ENCODE measurements at regions not wholly inside any gene's neighbourhood (a gene's known extent, or its start where the extent isn't known, plus 50 kb on each side); places are given as distances from the start of the nearest gene placed in this dataset.
"Not testable (repeated sequence)": the region's sequence is repeated elsewhere in the genome, so short reads cannot be mapped to it uniquely, and the experiment has no call there.

DNA sequence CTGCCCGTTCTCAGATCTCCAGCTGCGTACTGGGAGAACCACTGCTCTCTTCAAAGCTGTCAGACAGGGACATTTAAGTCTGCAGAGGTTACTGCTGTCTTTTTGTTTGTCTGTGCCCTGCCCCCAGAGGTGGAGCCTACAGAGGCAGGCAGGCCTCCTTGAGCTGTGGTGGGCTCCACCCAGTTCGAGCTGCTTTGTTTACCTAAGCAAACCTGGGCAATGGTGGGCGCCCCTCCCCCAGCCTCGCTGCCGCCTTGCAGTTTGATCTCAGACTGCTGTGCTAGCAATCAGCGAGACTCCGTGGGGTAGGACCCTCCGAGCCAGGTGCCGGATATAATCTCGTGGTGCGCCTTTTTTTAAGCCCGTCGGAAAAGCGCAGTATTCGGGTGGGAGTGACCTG lies 66.2 kb upstream of the GPR141 start:
- TF ChIP-seq EZH2, EZH2phosphoT487 (IDR thresholded peaks at IDR 0.05): not testable (repeated sequence)
- TF ChIP-seq, protein P1, sequence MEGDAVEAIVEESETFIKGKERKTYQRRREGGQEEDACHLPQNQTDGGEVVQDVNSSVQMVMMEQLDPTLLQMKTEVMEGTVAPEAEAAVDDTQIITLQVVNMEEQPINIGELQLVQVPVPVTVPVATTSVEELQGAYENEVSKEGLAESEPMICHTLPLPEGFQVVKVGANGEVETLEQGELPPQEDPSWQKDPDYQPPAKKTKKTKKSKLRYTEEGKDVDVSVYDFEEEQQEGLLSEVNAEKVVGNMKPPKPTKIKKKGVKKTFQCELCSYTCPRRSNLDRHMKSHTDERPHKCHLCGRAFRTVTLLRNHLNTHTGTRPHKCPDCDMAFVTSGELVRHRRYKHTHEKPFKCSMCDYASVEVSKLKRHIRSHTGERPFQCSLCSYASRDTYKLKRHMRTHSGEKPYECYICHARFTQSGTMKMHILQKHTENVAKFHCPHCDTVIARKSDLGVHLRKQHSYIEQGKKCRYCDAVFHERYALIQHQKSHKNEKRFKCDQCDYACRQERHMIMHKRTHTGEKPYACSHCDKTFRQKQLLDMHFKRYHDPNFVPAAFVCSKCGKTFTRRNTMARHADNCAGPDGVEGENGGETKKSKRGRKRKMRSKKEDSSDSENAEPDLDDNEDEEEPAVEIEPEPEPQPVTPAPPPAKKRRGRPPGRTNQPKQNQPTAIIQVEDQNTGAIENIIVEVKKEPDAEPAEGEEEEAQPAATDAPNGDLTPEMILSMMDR (IDR thresholded peaks at IDR 0.05): not testable (repeated sequence)

Data from neural progenitor cell (in vitro differentiated cells).